ENCODE measurements at regions not wholly inside any gene's neighbourhood (a gene's known extent, or its start where the extent isn't known, plus 50 kb on each side); places are given as distances from the start of the nearest gene placed in this dataset.

DNA sequence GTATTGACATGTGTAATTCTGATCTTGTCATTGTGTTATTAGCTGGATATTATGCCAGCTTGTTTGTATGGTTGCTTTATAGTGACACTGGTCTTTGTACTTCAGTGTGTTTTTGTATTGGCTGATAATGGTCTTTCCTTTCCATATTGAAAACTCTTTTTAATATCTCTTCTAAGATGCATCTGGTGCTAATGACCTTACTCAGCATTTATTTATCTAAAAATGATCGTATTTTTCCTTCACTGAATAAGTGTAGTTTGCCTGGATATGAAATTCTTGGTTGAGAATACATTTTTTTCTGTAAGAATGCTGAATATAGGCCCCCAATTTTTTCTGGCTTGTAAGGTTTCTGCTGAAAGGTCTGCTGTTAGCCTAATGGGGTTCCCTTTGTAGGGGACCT is 465.5 kb upstream of the TMPRSS15 start:
- Histone ChIP-seq H2AFZ (ENCODE audit: low read depth, low read length) (no peak overlapping the region), H3K4me1 (ENCODE audit: insufficient read depth, low read length) (no peaks in the 10 kb centered on the region), H3K27me3 (ENCODE audit: insufficient read depth, low read length, poor library complexity) (no peaks in the 10 kb centered on the region), H3K9me3 (ENCODE audit: insufficient read depth, low read length, severe bottlenecking) (no peaks in the 10 kb centered on the region), H3K4me3 (ENCODE audit: low read depth in 1 of 2, low read length in 2 of 2) (no peak overlapping the region), H3K4me2 (ENCODE audit: insufficient read depth, low read length) (no peak overlapping the region), H4K20me1 (ENCODE audit: insufficient read depth, low read length) (no peaks in the 10 kb centered on the region), H3K9ac (ENCODE audit: low read depth, low read length) (no peak overlapping the region), H3K79me2 (ENCODE audit: insufficient read depth, low read length) (no peaks in the 10 kb centered on the region), H3K36me3 (ENCODE audit: insufficient read depth, low read length) (no peaks in the 10 kb centered on the region), H3K27ac (ENCODE audit: low read length) (no peak overlapping the region)
- ATAC-seq (ENCODE audit: insufficient read depth, low read depth) (no peak), DNase-seq (no peak)
- TF ChIP-seq EZH2 (IDR thresholded peaks at IDR 0.05; ENCODE audit: borderline replicate concordance, low read depth, low read length, severe bottlenecking): no peak
- no peak for TF ChIP-seq CTCF (IDR thresholded peaks at IDR 0.05; ENCODE audit: borderline replicate concordance, extremely low read depth, low read length, poor library complexity, severe bottlenecking)

GRCh38 chr21:18877917-18878316 is 474.3 kb upstream of the TMPRSS15 start:
- no peak for TF ChIP-seq EZH2 (IDR thresholded peaks at IDR 0.05; ENCODE audit: borderline replicate concordance, low read depth, low read length, severe bottlenecking)
- no peak for TF ChIP-seq CTCF (IDR thresholded peaks at IDR 0.05; ENCODE audit: borderline replicate concordance, extremely low read depth, low read length, poor library complexity, severe bottlenecking)
- H2AFZ ChIP-seq (ENCODE audit: low read depth, low read length): no peak overlapping the region

DNA sequence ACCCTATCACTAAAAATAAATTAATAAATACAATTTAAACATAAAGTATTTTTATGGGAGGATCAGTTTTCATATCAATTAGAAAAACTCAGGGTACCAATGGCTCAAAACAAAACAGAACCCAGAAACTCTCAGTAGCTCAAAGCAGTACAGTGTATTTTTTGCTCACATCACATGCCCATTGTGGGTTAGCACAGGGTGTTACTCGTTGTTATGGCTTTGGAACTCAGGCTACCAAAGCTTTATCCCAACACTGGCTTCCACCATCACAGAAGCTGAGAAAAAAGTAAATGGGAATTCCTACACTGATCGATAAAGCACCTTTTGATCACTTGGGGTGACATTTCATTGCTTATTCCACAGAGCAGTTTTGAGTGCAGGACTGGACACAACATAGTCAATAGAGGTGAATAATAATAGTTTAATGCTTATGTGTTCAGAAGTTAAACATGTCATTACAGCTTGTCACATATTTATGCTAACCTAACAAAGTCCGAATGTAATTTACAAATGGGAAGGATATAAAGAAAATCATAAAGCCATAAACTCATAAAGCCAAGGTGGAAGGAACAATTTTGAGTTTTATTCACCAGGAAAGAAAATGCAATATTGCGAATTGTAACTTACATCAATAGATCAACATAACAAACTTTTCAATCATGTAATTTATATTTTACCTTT is 484.5 kb upstream of the TMPRSS15 start:
- Histone ChIP-seq H3K79me2 (ENCODE audit: insufficient read depth, low read length) (no peaks in the 10 kb centered on the region), H3K9ac (ENCODE audit: low read depth, low read length) (no peak overlapping the region), H3K27ac (ENCODE audit: low read length) (no peak overlapping the region), H3K4me1 (ENCODE audit: insufficient read depth, low read length) (no peaks in the 10 kb centered on the region), H3K9me3 (ENCODE audit: insufficient read depth, low read length, severe bottlenecking) (no peaks in the 10 kb centered on the region), H3K27me3 (ENCODE audit: insufficient read depth, low read length, poor library complexity) (no peaks in the 10 kb centered on the region), H2AFZ (ENCODE audit: low read depth, low read length) (no peak overlapping the region), H3K4me3 (ENCODE audit: low read depth in 1 of 2, low read length in 2 of 2) (no peak overlapping the region), H4K20me1 (ENCODE audit: insufficient read depth, low read length) (no peaks in the 10 kb centered on the region), H3K36me3 (ENCODE audit: insufficient read depth, low read length) (no peaks in the 10 kb centered on the region), H3K4me2 (ENCODE audit: insufficient read depth, low read length) (no peak overlapping the region)
- TF ChIP-seq EZH2 (IDR thresholded peaks at IDR 0.05; ENCODE audit: borderline replicate concordance, low read depth, low read length, severe bottlenecking): no peak
- no peak for TF ChIP-seq CTCF (IDR thresholded peaks at IDR 0.05; ENCODE audit: borderline replicate concordance, extremely low read depth, low read length, poor library complexity, severe bottlenecking)
- no peak for DNase-seq
- no peak for ATAC-seq (ENCODE audit: insufficient read depth, low read depth)

More at GRCh38 chr21:18877917-18878316, 474.3 kb upstream of the TMPRSS15 start:
- H3K4me2 ChIP-seq (ENCODE audit: insufficient read depth, low read length): no peak overlapping the region
- no peaks in the 10 kb centered on the region for H3K9me3 ChIP-seq (ENCODE audit: insufficient read depth, low read length, severe bottlenecking)
- ATAC-seq (ENCODE audit: insufficient read depth, low read depth) (no peak), DNase-seq (no peak)
- H3K4me1 ChIP-seq (ENCODE audit: insufficient read depth, low read length): no peaks in the 10 kb centered on the region
- H4K20me1 ChIP-seq (ENCODE audit: insufficient read depth, low read length): no peaks in the 10 kb centered on the region
- no peaks in the 10 kb centered on the region for H3K36me3 ChIP-seq (ENCODE audit: insufficient read depth, low read length)
- no peak overlapping the region for H3K4me3 ChIP-seq (ENCODE audit: low read depth in 1 of 2, low read length in 2 of 2)
- no peaks in the 10 kb centered on the region for H3K27me3 ChIP-seq (ENCODE audit: insufficient read depth, low read length, poor library complexity)
- H3K27ac ChIP-seq (ENCODE audit: low read length): no peak overlapping the region
- H3K79me2 ChIP-seq (ENCODE audit: insufficient read depth, low read length): no peaks in the 10 kb centered on the region
- H3K9ac ChIP-seq (ENCODE audit: low read depth, low read length): no peak overlapping the region

Measured in DND-41 (cell line).